Mesenchymal stem cell (in vitro differentiated cells and primary cell): ENCODE measurements at regions not wholly inside any gene's neighbourhood (a gene's known extent, or its start where the extent isn't known, plus 50 kb on each side); places are given as distances from the start of the nearest gene placed in this dataset.
"Not testable (repeated sequence)": the region's sequence is repeated elsewhere in the genome, so short reads cannot be mapped to it uniquely, and the experiment has no call there.

Experiments used
- DNase-seq: peaks from one replicate; pipeline ENCODE4 v3.0.0-alpha.2; 2013
- H2AFZ ChIP-seq: one replicate; pipeline ENCODE4 v1.6.1; 2013; ENCODE audit warnings: low read depth, mild to moderate bottlenecking, control low read depth, inconsistent platforms, low read length, moderate library complexity
- H2AK5ac ChIP-seq: 2 replicates; pipeline ENCODE4 v1.6.1; 2013; ENCODE audit warnings: low read length, moderate library complexity, mild to moderate bottlenecking, inconsistent platforms; ENCODE audit not compliant: severe bottlenecking
- H2BK120ac ChIP-seq: one replicate; pipeline ENCODE4 v1.6.1; 2013; ENCODE audit warnings: low read depth, mild to moderate bottlenecking, inconsistent platforms, low read length, moderate library complexity
- H2BK12ac ChIP-seq, 2 experiments: one replicate each; pipeline ENCODE4 v1.6.1; 2013; ENCODE audit warnings: inconsistent platforms in 2 of 2, low read length in 2 of 2, mild to moderate bottlenecking in 2 of 2, moderate library complexity in 2 of 2, control low read depth in 1 of 2
- H2BK15ac ChIP-seq: one replicate; pipeline ENCODE4 v1.6.1; 2013; ENCODE audit warnings: mild to moderate bottlenecking, low read depth, inconsistent platforms; ENCODE audit not compliant: poor library complexity, severe bottlenecking
- H2BK5ac ChIP-seq: 2 replicates; pipeline ENCODE4 v1.6.1; 2013; ENCODE audit warnings: low read depth, mild to moderate bottlenecking, low read length, control low read depth, inconsistent platforms; ENCODE audit not compliant: poor library complexity, severe bottlenecking
- H3K14ac ChIP-seq, 2 experiments: one replicate each; pipeline ENCODE4 v1.6.1; 2013; ENCODE audit warnings: inconsistent platforms in 2 of 2, low read length in 2 of 2, control low read depth in 1 of 2, mild to moderate bottlenecking in 1 of 2, moderate library complexity in 1 of 2
- H3K18ac ChIP-seq, 2 experiments: one replicate each; pipeline ENCODE4 v1.6.1; 2013; ENCODE audit warnings: inconsistent platforms in 2 of 2, low read length in 2 of 2, control low read depth in 1 of 2, low read depth in 1 of 2, mild to moderate bottlenecking in 1 of 2
- H3K23ac ChIP-seq, 2 experiments: one replicate each; pipeline ENCODE4 v1.6.1; 2013; ENCODE audit warnings: inconsistent platforms in 2 of 2, low read length in 2 of 2, mild to moderate bottlenecking in 2 of 2, moderate library complexity in 2 of 2, control low read depth in 1 of 2
- H3K27ac ChIP-seq: 2 replicates; pipeline ENCODE4 v1.5.1; 2013; ENCODE audit warnings: mild to moderate bottlenecking, moderate library complexity, low read length, control low read depth, inconsistent platforms; ENCODE audit not compliant: poor library complexity, severe bottlenecking
- H3K27me3 ChIP-seq, 2 experiments: 2 replicates each; pipeline versions ENCODE4 v1.6.1 to v1.7.0; 2013; ENCODE audit warnings: low read length in 2 of 2, mild to moderate bottlenecking in 2 of 2, moderate library complexity in 2 of 2, control low read depth in 1 of 2, inconsistent platforms in 1 of 2; ENCODE audit not compliant: control insufficient read depth in 1 of 2, insufficient read depth in 1 of 2
- H3K36me3 ChIP-seq, 2 experiments: 2 replicates each; pipeline versions ENCODE4 v1.6.1 to v1.7.0; 2013; ENCODE audit warnings: low read length in 2 of 2, control low read depth in 1 of 2, inconsistent platforms in 1 of 2, low read depth in 1 of 2, mild to moderate bottlenecking in 1 of 2; ENCODE audit not compliant: insufficient read depth in 2 of 2, control insufficient read depth in 1 of 2
- H3K4ac ChIP-seq, 2 experiments: one replicate each; pipeline ENCODE4 v1.6.1; 2013; ENCODE audit warnings: inconsistent platforms in 2 of 2, low read length in 2 of 2, mild to moderate bottlenecking in 2 of 2, moderate library complexity in 2 of 2, control low read depth in 1 of 2, low read depth in 1 of 2
- H3K4me1 ChIP-seq: 2 replicates; pipeline ENCODE4 v1.6.1; 2013; ENCODE audit warnings: low read depth, low read length, control low read depth; ENCODE audit not compliant: control insufficient read depth, insufficient read depth
- H3K4me2 ChIP-seq: 2 replicates; pipeline ENCODE4 v1.6.1; 2013; ENCODE audit warnings: low read length, mild to moderate bottlenecking, inconsistent platforms; ENCODE audit not compliant: poor library complexity, severe bottlenecking
- H3K4me3 ChIP-seq, 2 experiments: 2 replicates each; pipeline versions ENCODE4 v1.5.1 to v1.7.0; 2013; ENCODE audit warnings: low read length in 2 of 2, mild to moderate bottlenecking in 2 of 2, control low read depth in 1 of 2, low read depth in 1 of 2; ENCODE audit not compliant: insufficient read depth in 1 of 2
- H3K79me1 ChIP-seq: replicated peaks from 2 replicates; pipeline ENCODE4 v1.6.1; 2013; ENCODE audit warnings: mild to moderate bottlenecking, control low read depth, low read length, inconsistent platforms; ENCODE audit not compliant: poor library complexity, severe bottlenecking
- H3K9ac ChIP-seq: 2 replicates; pipeline ENCODE4 v1.7.0; 2013; ENCODE audit warnings: mild to moderate bottlenecking, low read length, moderate library complexity
- H3K9me3 ChIP-seq: 2 replicates; pipeline ENCODE4 v1.7.0; 2013; ENCODE audit warnings: mild to moderate bottlenecking, low read length; ENCODE audit not compliant: control insufficient read depth
- H4K8ac ChIP-seq: one replicate; pipeline ENCODE4 v1.6.1; 2013; ENCODE audit warnings: inconsistent platforms, mild to moderate bottlenecking, low read length, moderate library complexity
- H4K91ac ChIP-seq: one replicate; pipeline ENCODE4 v1.6.1; 2013; ENCODE audit warnings: mild to moderate bottlenecking, low read length, inconsistent platforms
- WGBS: methylation state at CpG from one replicate; pipeline ENCODE4 v1.1.7; 2013; ENCODE audit warnings: mixed read lengths; 5-methylcytosine and 5-hydroxymethylcytosine counted together

GRCh38 chr19:14287837-14288236 lies 81.9 kb upstream of the ADGRL1 start:
- H3K36me3 ChIP-seq, H4K8ac ChIP-seq, H4K91ac ChIP-seq, H2AFZ ChIP-seq, H3K9me3 ChIP-seq, H3K27ac ChIP-seq, H2AK5ac ChIP-seq, H3K4me2 ChIP-seq, H3K27me3 ChIP-seq, H3K4me1 ChIP-seq, H3K9ac ChIP-seq, H2BK5ac ChIP-seq, H2BK15ac ChIP-seq, H2BK120ac ChIP-seq, H3K4ac ChIP-seq, DNase-seq, H3K4me3 ChIP-seq, H3K14ac ChIP-seq, H3K18ac ChIP-seq, H3K23ac ChIP-seq, H3K79me1 ChIP-seq, H2BK12ac ChIP-seq: not testable (repeated sequence)
- 100% methylated on average over 3 of the region's 4 CpGs for WGBS

GRCh38 chr19:14286594-14286993 lies 80.6 kb upstream of the ADGRL1 start:
- not testable (repeated sequence) for H4K91ac ChIP-seq, H2BK12ac ChIP-seq, H2BK15ac ChIP-seq, H3K23ac ChIP-seq, H3K4me1 ChIP-seq, H3K14ac ChIP-seq, H3K27ac ChIP-seq, H3K9ac ChIP-seq, H3K36me3 ChIP-seq, H3K9me3 ChIP-seq, H3K79me1 ChIP-seq, H3K18ac ChIP-seq, H4K8ac ChIP-seq, H2BK120ac ChIP-seq, H2AFZ ChIP-seq, H3K4ac ChIP-seq, H2BK5ac ChIP-seq, H3K4me3 ChIP-seq, H3K27me3 ChIP-seq, H3K4me2 ChIP-seq
- peak overlapping the region; percentile 66 for H2AK5ac ChIP-seq
- 58% methylated on average over 4 of the region's 4 CpGs for WGBS
- DNase-seq: peak; percentile 17

- H2AFZ ChIP-seq, H3K36me3 ChIP-seq, H3K14ac ChIP-seq, H3K18ac ChIP-seq, H3K23ac ChIP-seq, H4K91ac ChIP-seq, H2AK5ac ChIP-seq, H3K4me3 ChIP-seq, H2BK12ac ChIP-seq, DNase-seq, H2BK15ac ChIP-seq, H3K27ac ChIP-seq, H3K79me1 ChIP-seq, H2BK120ac ChIP-seq, H3K4me2 ChIP-seq, H4K8ac ChIP-seq, H3K9me3 ChIP-seq, H3K27me3 ChIP-seq, H3K4ac ChIP-seq, H3K4me1 ChIP-seq, H2BK5ac ChIP-seq, H3K9ac ChIP-seq: not testable (repeated sequence)
- 94% methylated on average over 8 of the region's 9 CpGs for WGBS
These were observed 79.8 kb upstream of the ADGRL1 start for GRCh38 chr19:14285726-14286125.

- Histone ChIP-seq H3K27ac (peak overlapping the region; percentile 87), H3K9ac (peak overlapping the region; percentile 27), H2BK5ac (peak overlapping the region; percentile 51), H3K23ac (peak overlapping the region in 1 of 2 experiments; percentile 1), H2BK120ac (peak overlapping the region; percentile 34), H2BK12ac (peak overlapping the region in 1 of 2 experiments; percentile 34), H3K4me3 (peak overlapping the region in 1 of 2 experiments; percentile 43), H3K18ac (peak overlapping the region in 1 of 2 experiments; percentile 40), H3K27me3 (peaks cover 5 to 14% of the 10 kb centered on the region in 2 experiments), H3K14ac (peak overlapping the region in 1 of 2 experiments; percentile 44)
- H3K36me3 ChIP-seq, H3K4ac ChIP-seq, H3K4me2 ChIP-seq, H4K8ac ChIP-seq, H4K91ac ChIP-seq, H2AFZ ChIP-seq, H3K79me1 ChIP-seq, H2BK15ac ChIP-seq, H2AK5ac ChIP-seq, H3K4me1 ChIP-seq, H3K9me3 ChIP-seq: not testable (repeated sequence)
- 19% methylated on average over 11 of the region's 11 CpGs for WGBS
- peak; percentile 95 for DNase-seq
These were observed 78.0 kb upstream of the ADGRL1 start for GRCh38 chr19:14283813-14284520.
